SH-SY5Y (cell line): ENCODE measurements at regions not wholly inside any gene's neighbourhood (a gene's known extent, or its start where the extent isn't known, plus 50 kb on each side); places are given as distances from the start of the nearest gene placed in this dataset.

Source experiments
- GATA2 ChIP-seq: IDR thresholded peaks from 2 replicates; pipeline ENCODE4 v1.6.1; 2011; ENCODE audit warnings: mild to moderate bottlenecking, low read depth, low read length
- GATA3 ChIP-seq: IDR thresholded peaks from 2 replicates; pipeline ENCODE4 v1.6.1; 2011; ENCODE audit warnings: low read depth, mild to moderate bottlenecking, low read length, moderate library complexity

GRCh38 chr12:116459011-116459875 is 99.9 kb upstream of the MAP1LC3B2 start:
- no peak for TF ChIP-seq GATA3
- no peak for TF ChIP-seq GATA2
